ENCODE measurements at regions not wholly inside any gene's neighbourhood (a gene's known extent, or its start where the extent isn't known, plus 50 kb on each side); places are given as distances from the start of the nearest gene placed in this dataset.

DNA sequence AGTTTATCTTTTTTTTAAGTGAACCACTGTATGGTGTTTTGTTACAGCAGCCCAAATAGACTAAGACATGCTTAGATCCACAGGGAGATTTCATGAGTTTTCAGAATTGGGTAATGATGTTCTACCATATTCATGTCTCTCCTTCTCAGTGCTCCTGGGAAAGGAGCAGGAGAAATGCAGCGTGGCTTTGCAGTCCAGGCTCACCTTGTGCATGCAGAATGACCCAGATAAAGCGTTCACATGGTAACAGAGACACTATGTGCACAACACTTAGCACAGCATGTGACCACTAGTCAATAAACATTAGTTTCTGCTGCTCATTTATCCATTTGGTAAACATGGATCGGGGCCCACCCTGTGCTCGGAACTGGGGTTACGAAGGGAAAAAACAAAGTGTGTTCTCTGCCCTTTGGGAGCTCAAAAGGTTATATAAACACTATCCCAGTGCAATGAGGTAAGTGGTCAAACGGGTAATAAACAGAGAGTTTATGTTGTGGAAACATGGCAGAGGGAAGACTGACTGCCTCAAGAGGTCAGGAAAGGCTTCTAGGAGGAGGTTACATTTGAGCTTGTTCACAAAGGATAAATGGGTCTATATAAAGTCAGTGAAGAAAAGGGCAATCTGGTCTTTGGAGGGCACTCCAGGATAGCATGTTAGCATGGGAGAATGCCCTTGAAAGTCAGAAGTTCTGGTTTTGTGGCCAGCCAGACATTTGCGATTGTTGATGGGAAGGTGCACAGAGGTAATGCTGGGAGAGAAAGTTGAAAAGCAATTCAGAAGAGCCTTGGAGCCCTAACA, 299.2 kb downstream of the TDRD15 start:
- no peak for DNase-seq (ENCODE audit: low read depth)
- Histone ChIP-seq H3K27me3 (ENCODE audit: control insufficient read depth, insufficient read depth, low read length) (no peaks in the 10 kb centered on the region), H3K4me3 (ENCODE audit: low read depth, low read length) (no peak overlapping the region), H3K36me3 (ENCODE audit: control insufficient read depth, insufficient read depth, low read length) (no peaks in the 10 kb centered on the region)
- no peak for TF ChIP-seq CTCF (IDR thresholded peaks at IDR 0.05; ENCODE audit: insufficient read depth, low read length, poor library complexity, severe bottlenecking)

DNA sequence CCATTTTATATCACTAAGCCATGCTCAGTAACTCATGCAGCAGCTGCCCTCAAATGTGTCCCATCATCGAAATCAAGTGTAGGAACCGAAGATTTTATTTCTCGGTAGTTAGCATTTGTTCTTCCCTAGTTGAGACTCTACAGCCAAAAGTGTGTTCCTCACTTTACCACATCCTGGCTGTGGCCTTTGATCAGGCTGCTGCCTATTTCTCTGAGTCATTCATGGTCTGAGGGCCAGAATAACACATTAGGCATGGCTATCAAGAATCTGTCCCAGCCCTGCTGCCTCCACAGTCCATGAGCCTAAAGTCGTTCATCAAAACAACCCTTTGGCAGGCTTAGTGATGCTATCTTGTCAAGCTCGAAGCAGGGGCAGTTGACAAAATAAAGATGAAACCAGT, 300.1 kb downstream of the TDRD15 start:
- no peak overlapping the region for H3K4me3 ChIP-seq (ENCODE audit: low read depth, low read length)
- no peaks in the 10 kb centered on the region for H3K27me3 ChIP-seq (ENCODE audit: control insufficient read depth, insufficient read depth, low read length)
- TF ChIP-seq CTCF (IDR thresholded peaks at IDR 0.05; ENCODE audit: insufficient read depth, low read length, poor library complexity, severe bottlenecking) = no peak
- no peaks in the 10 kb centered on the region for H3K36me3 ChIP-seq (ENCODE audit: control insufficient read depth, insufficient read depth, low read length)
- DNase-seq (ENCODE audit: low read depth) = no peak

DNA sequence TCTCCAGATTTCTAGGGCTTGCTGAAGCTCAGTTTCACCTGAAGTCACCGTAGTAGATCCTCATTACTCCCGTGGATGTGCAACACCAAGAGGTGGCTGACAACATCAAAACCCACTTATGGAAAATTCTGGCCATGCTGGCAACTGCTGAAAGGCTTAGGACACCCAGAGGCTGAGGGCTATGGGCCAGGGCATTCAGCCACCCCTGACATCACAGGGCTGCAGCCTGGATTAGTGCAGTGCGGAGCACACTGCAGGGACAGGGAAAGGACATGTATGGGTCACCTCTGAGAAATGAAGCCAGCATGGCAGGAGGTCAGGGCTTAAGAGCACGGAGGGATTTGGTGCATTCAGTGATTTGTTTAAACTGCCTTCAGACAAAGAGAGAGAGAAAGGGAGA, 300.6 kb downstream of the TDRD15 start:
- H3K4me3 ChIP-seq (ENCODE audit: low read depth, low read length) = no peak overlapping the region

DNA sequence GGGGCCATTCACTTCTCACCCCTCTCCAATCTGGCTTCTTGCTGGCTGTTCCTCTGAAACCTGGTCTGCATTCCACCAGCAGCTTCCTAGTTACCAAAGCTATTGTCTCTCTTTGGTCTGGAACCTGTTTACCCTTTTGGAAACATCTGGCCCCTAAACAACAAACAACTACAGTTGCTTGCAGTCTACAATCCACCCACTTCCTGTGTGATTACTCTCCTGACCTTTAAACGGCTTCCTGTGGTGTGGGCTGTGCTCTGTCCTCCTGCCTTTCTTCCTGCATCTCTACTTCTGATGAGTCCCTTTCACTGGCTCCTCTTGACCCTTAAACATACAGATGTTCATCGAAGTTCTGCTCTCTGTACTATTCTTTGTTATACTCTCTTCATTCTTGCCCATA, 303.8 kb downstream of the TDRD15 start:
- DNase-seq (ENCODE audit: low read depth) = no peak
- Histone ChIP-seq H3K36me3 (ENCODE audit: control insufficient read depth, insufficient read depth, low read length) (no peaks in the 10 kb centered on the region), H3K27me3 (ENCODE audit: control insufficient read depth, insufficient read depth, low read length) (no peaks in the 10 kb centered on the region), H3K4me3 (ENCODE audit: low read depth, low read length) (no peak overlapping the region)
- no peak for TF ChIP-seq CTCF (IDR thresholded peaks at IDR 0.05; ENCODE audit: insufficient read depth, low read length, poor library complexity, severe bottlenecking)

More for the DNA sequence above, 300.6 kb downstream of the TDRD15 start:
- TF ChIP-seq CTCF (IDR thresholded peaks at IDR 0.05; ENCODE audit: insufficient read depth, low read length, poor library complexity, severe bottlenecking) = no peak
- no peak for DNase-seq (ENCODE audit: low read depth)
- no peaks in the 10 kb centered on the region for H3K36me3 ChIP-seq (ENCODE audit: control insufficient read depth, insufficient read depth, low read length)
- H3K27me3 ChIP-seq (ENCODE audit: control insufficient read depth, insufficient read depth, low read length) = no peaks in the 10 kb centered on the region

DNA sequence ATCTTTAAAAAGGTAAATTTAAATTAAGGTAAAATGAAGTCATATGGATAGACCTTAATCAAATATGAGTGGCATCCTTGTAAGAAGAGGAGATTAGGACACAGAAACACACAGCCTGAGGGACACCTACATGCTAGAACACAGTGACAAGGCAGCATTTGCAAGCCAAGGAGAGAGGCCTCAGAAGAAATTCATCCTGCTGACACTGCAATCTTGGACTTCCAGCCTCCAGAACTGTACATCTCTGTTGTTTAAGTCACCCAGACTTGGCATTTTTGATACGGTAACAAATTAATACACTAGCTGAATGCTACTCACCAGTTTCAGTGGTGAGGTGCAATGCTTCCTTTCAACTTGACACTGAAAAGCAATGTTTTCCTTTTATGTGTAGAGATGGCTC, 305.0 kb downstream of the TDRD15 start:
- DNase-seq (ENCODE audit: low read depth) = no peak
- no peak overlapping the region for H3K4me3 ChIP-seq (ENCODE audit: low read depth, low read length)
- H3K36me3 ChIP-seq (ENCODE audit: control insufficient read depth, insufficient read depth, low read length) = no peaks in the 10 kb centered on the region
- no peaks in the 10 kb centered on the region for H3K27me3 ChIP-seq (ENCODE audit: control insufficient read depth, insufficient read depth, low read length)
- no peak for TF ChIP-seq CTCF (IDR thresholded peaks at IDR 0.05; ENCODE audit: insufficient read depth, low read length, poor library complexity, severe bottlenecking)

DNA sequence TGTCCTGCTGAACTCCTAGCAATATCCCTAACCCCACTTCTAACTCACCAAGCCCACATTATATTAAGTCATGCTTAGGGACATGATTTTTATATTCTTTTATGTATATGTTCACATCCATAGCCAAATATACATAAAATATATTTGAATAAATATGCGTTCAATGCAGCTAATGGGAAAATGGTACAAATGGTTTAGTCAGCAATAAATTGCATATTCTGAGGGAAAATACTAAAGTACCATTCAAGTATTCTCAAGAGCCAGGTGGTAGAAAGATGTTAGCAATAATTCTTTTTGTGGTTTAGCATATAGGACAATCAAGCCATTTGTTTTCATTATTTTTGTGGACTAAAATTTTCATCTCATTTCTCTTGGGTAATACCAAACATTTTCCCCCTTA, 306.0 kb downstream of the TDRD15 start:
- no peak for TF ChIP-seq CTCF (IDR thresholded peaks at IDR 0.05; ENCODE audit: insufficient read depth, low read length, poor library complexity, severe bottlenecking)
- no peak for DNase-seq (ENCODE audit: low read depth)
- Histone ChIP-seq H3K4me3 (ENCODE audit: low read depth, low read length) (no peak overlapping the region), H3K36me3 (ENCODE audit: control insufficient read depth, insufficient read depth, low read length) (no peaks in the 10 kb centered on the region), H3K27me3 (ENCODE audit: control insufficient read depth, insufficient read depth, low read length) (no peaks in the 10 kb centered on the region)

All from kidney epithelial cell (primary cell).